GM18517 (cell line): ENCODE measurements at regions not wholly inside any gene's neighbourhood (a gene's known extent, or its start where the extent isn't known, plus 50 kb on each side); places are given as distances from the start of the nearest gene placed in this dataset.

Experiments used
- ATAC-seq: cut with Tn5 transposase; IDR thresholded peaks from one replicate; pipeline ENCODE4 v1.9.1; 2021; ENCODE audit warnings: mild to moderate bottlenecking, moderate library complexity; ENCODE audit not compliant: unreplicated experiment

GRCh38 chr2:19140463-19141208 is 217.8 kb downstream of the OSR1 start:
- no peak for ATAC-seq

GRCh38 chr2:19139386-19139785 is 219.0 kb downstream of the OSR1 start:
- no peak for ATAC-seq

GRCh38 chr2:19138264-19138825 is 220.1 kb downstream of the OSR1 start:
- ATAC-seq, result no peak

- ATAC-seq, result no peak
Measured at GRCh38 chr2:19137433-19137832, 221.0 kb downstream of the OSR1 start.

GRCh38 chr2:19132967-19133366 is 225.5 kb downstream of the OSR1 start:
- ATAC-seq, result no peak

GRCh38 chr2:19131871-19132270 is 226.6 kb downstream of the OSR1 start:
- no peak for ATAC-seq

GRCh38 chr2:19128148-19128547 is 230.3 kb downstream of the OSR1 start:
- no peak for ATAC-seq

- ATAC-seq, result no peak
Measured at GRCh38 chr2:19127616-19128015, 230.8 kb downstream of the OSR1 start.

- no peak for ATAC-seq
Measured at GRCh38 chr2:19125901-19126680, 232.3 kb downstream of the OSR1 start.

- no peak for ATAC-seq
Measured at GRCh38 chr2:19124135-19124534, 234.3 kb downstream of the OSR1 start.

- no peak for ATAC-seq
Measured at GRCh38 chr2:19123556-19123955, 234.9 kb downstream of the OSR1 start.

GRCh38 chr2:19122220-19122619 is 236.2 kb downstream of the OSR1 start:
- no peak for ATAC-seq

GRCh38 chr2:19120941-19121750 is 237.3 kb downstream of the OSR1 start:
- ATAC-seq, result no peak

- ATAC-seq, result no peak
Measured at GRCh38 chr2:19120181-19120580, 238.2 kb downstream of the OSR1 start.

- ATAC-seq, result no peak
Measured at GRCh38 chr2:19119326-19120001, 239.0 kb downstream of the OSR1 start.

- ATAC-seq, result no peak
Measured at GRCh38 chr2:19116918-19117317, 241.5 kb downstream of the OSR1 start.

- ATAC-seq, result no peak
Measured at GRCh38 chr2:19114754-19115231, 243.6 kb downstream of the OSR1 start.

- ATAC-seq, result no peak
Measured at GRCh38 chr2:19114126-19114525, 244.3 kb downstream of the OSR1 start.

- no peak for ATAC-seq
Measured at GRCh38 chr2:19111354-19111753, 247.1 kb downstream of the OSR1 start.

GRCh38 chr2:19109518-19109917 is 248.9 kb downstream of the OSR1 start:
- no peak for ATAC-seq
